NCI-H446 treated with DMSO at 0.1 percent for 48 hours (cell line): ENCODE measurements at regions not wholly inside any gene's neighbourhood (a gene's known extent, or its start where the extent isn't known, plus 50 kb on each side); places are given as distances from the start of the nearest gene placed in this dataset.
"Not testable (repeated sequence)": the region's sequence is repeated elsewhere in the genome, so short reads cannot be mapped to it uniquely, and the experiment has no call there.

Source experiments
- DNase-seq: peaks from one replicate; lab custom pipeline; 2025; lab: John Stamatoyannopoulos, UW

- no peak for DNase-seq
Measured at GRCh38 chr9:108803428-108804065, 52.2 kb downstream of the ACTL7B start.

- DNase-seq = no peak
Measured at GRCh38 chr9:108802967-108803366, 52.8 kb downstream of the ACTL7B start.

GRCh38 chr9:108801949-108802348 lies 53.8 kb downstream of the ACTL7B start:
- DNase-seq = no peak

- no peak for DNase-seq
Measured at GRCh38 chr9:108800632-108801099, 55.1 kb downstream of the ACTL7B start.

GRCh38 chr9:108793573-108793972 lies 62.2 kb downstream of the ACTL7B start:
- DNase-seq = no peak

GRCh38 chr9:108789742-108790141 lies 66.0 kb downstream of the ACTL7B start:
- no peak for DNase-seq

- DNase-seq = no peak
Measured at GRCh38 chr9:108787690-108788048, 68.1 kb downstream of the ACTL7B start.

GRCh38 chr9:108786901-108787689 lies 68.7 kb downstream of the ACTL7B start:
- DNase-seq = no peak

- no peak for DNase-seq
Measured at GRCh38 chr9:108786322-108786721, 69.5 kb downstream of the ACTL7B start.

- DNase-seq = no peak
Measured at GRCh38 chr9:108784998-108785397, 70.8 kb downstream of the ACTL7B start.

- no peak for DNase-seq
Measured at GRCh38 chr9:108783731-108784495, 71.9 kb downstream of the ACTL7B start.

- no peak for DNase-seq
Measured at GRCh38 chr9:108783326-108783725, 72.5 kb downstream of the ACTL7B start.

GRCh38 chr9:108780942-108781734 lies 74.6 kb downstream of the ACTL7B start:
- no peak for DNase-seq

GRCh38 chr9:108779551-108780325 lies 76.0 kb downstream of the ACTL7B start:
- DNase-seq = no peak

GRCh38 chr9:108776920-108777639 lies 78.7 kb downstream of the ACTL7B start:
- DNase-seq = no peak

GRCh38 chr9:108775901-108776306 lies 79.9 kb downstream of the ACTL7B start:
- no peak for DNase-seq

- not testable (repeated sequence) for DNase-seq
Measured at GRCh38 chr9:108774088-108774487, 81.7 kb downstream of the ACTL7B start.

- DNase-seq = no peak
Measured at GRCh38 chr9:108772301-108772894, 83.4 kb downstream of the ACTL7B start.

- DNase-seq = no peak
Measured at GRCh38 chr9:108768744-108769143, 87.0 kb downstream of the ACTL7B start.

GRCh38 chr9:108766626-108767161 lies 89.1 kb downstream of the ACTL7B start:
- DNase-seq = no peak
